Keratinocyte (primary cell): ENCODE measurements at regions not wholly inside any gene's neighbourhood (a gene's known extent, or its start where the extent isn't known, plus 50 kb on each side); places are given as distances from the start of the nearest gene placed in this dataset.

Experiments used
- DNase-seq: peaks from one replicate; pipeline ENCODE4 v3.0.0-alpha.2; 2011; ENCODE audit warnings: low read depth, missing footprints, low spot score
- FAIRE-seq: peaks from 2 replicates; lab custom pipeline; 2011; peaks lifted over from hg19 to GRCh38; lab: Jason Lieb, UNC
- H2AFZ ChIP-seq: 2 replicates; pipeline ENCODE4 v1.6.0; 2012; ENCODE audit warnings: low read length, control low read depth, inconsistent platforms; ENCODE audit not compliant: control insufficient read depth
- H3K27ac ChIP-seq: 2 replicates; pipeline ENCODE4 v1.5.1; 2011; ENCODE audit warnings: low read length; ENCODE audit not compliant: control insufficient read depth, insufficient read depth
- H3K27me3 ChIP-seq: 3 replicates; pipeline ENCODE4 v1.6.0; 2011; ENCODE audit warnings: low read length; ENCODE audit not compliant: control insufficient read depth, insufficient read depth; ENCODE audit errors: extremely low read depth
- H3K36me3 ChIP-seq, 2 experiments: 2 replicates in 1 of 2; 3 replicates in 1 of 2; pipeline ENCODE4 v1.5.1; 2011; ENCODE audit warnings: low read length in 2 of 2, mild to moderate bottlenecking in 1 of 2; ENCODE audit not compliant: control insufficient read depth in 2 of 2, insufficient read depth in 2 of 2; ENCODE audit errors: extremely low read depth in 1 of 2
- H3K4me1 ChIP-seq: 3 replicates; pipeline ENCODE4 v1.5.1; 2011; ENCODE audit warnings: low read length; ENCODE audit not compliant: control insufficient read depth, insufficient read depth; ENCODE audit errors: extremely low read depth
- H3K4me2 ChIP-seq: 3 replicates; pipeline ENCODE4 v1.6.0; 2011; ENCODE audit warnings: low read depth, low read length; ENCODE audit not compliant: control insufficient read depth, insufficient read depth; ENCODE audit errors: extremely low read depth
- H3K4me3 ChIP-seq, 3 experiments: fragments of 200-600 bp in 1 of 3; sonication (generic) in 1 of 3; 2 replicates in 2 of 3; 3 replicates in 1 of 3; pipeline ENCODE4 v1.5.1; 2011 to 2016; ENCODE audit warnings: low read length in 3 of 3, mild to moderate bottlenecking in 3 of 3, control low read depth in 2 of 3, inconsistent platforms in 1 of 3, low read depth in 1 of 3, mixed read lengths in 1 of 3, mixed run types in 1 of 3, moderate library complexity in 1 of 3; ENCODE audit not compliant: control insufficient read depth in 2 of 3, insufficient read depth in 2 of 3; ENCODE audit errors: extremely low read depth in 1 of 3
- H3K79me2 ChIP-seq: 2 replicates; pipeline ENCODE4 v1.6.0; 2012; ENCODE audit warnings: low read length; ENCODE audit not compliant: control insufficient read depth, insufficient read depth
- H3K9ac ChIP-seq: 3 replicates; pipeline ENCODE4 v1.6.0; 2011; ENCODE audit warnings: low read length; ENCODE audit not compliant: control insufficient read depth, insufficient read depth; ENCODE audit errors: extremely low read depth
- H3K9me1 ChIP-seq: 3 replicates; pipeline ENCODE4 v1.6.0; 2011; ENCODE audit warnings: low read length; ENCODE audit not compliant: control insufficient read depth, insufficient read depth; ENCODE audit errors: extremely low read depth
- H3K9me3 ChIP-seq: 2 replicates; pipeline ENCODE4 v1.5.1; 2012; ENCODE audit warnings: low read depth, low read length; ENCODE audit not compliant: control insufficient read depth
- H4K20me1 ChIP-seq: 3 replicates; pipeline ENCODE4 v1.6.0; 2011; ENCODE audit warnings: low read length; ENCODE audit not compliant: control insufficient read depth, insufficient read depth; ENCODE audit errors: extremely low read depth
- CTCF ChIP-seq, 3 experiments: IDR thresholded peaks in 1 of 3; conservative IDR thresholded peaks in 1 of 3; optimal IDR thresholded peaks in 1 of 3; 2 replicates in 2 of 3; 3 replicates in 1 of 3; pipeline versions ENCODE3 to v1.5.1; 2011; ENCODE audit warnings: low read length in 3 of 3, mild to moderate bottlenecking in 3 of 3, moderate library complexity in 2 of 3, control low read depth in 1 of 3, inconsistent platforms in 1 of 3; ENCODE audit not compliant: insufficient read depth in 2 of 3; ENCODE audit errors: extremely low read depth in 1 of 3
- EZH2 ChIP-seq: IDR thresholded peaks from one replicate; pipeline ENCODE4 v1.6.1; 2012; ENCODE audit warnings: inconsistent platforms, mild to moderate bottlenecking, low read length, moderate library complexity
- dilution Hi-C: fragments of 300-500 bp; cut with MboI; formaldehyde crosslinking; loops from one replicate; pipeline ENCODE4 v1.7.0; 2020; ENCODE audit warnings: low sequenced_read_pairs; ENCODE audit not compliant: extremely low pct_ligation_motif_present

- no peak for FAIRE-seq
- Histone ChIP-seq H3K27ac (no peak overlapping the region), H3K79me2 (no peaks in the 10 kb centered on the region), H3K4me2 (no peak overlapping the region), H3K36me3 (no peaks in the 10 kb centered on the region), H3K9me3 (no peaks in the 10 kb centered on the region), H3K4me3 (no peak overlapping the region), H3K4me1 (no peaks in the 10 kb centered on the region), H3K9me1 (no peaks in the 10 kb centered on the region), H3K27me3 (no peaks in the 10 kb centered on the region), H2AFZ (no peak overlapping the region), H4K20me1 (no peaks in the 10 kb centered on the region), H3K9ac (no peak overlapping the region)
- dilution Hi-C loops = no loop called here
- TF ChIP-seq CTCF (optimal IDR thresholded peaks at IDR 0.05 in 1 of 3, IDR thresholded peaks at IDR 0.05 in 1 of 3, conservative IDR thresholded peaks at IDR 0.05 in 1 of 3; ENCODE audit: extremely low read depth in 1 of 3, insufficient read depth in 2 of 3, low read length in 3 of 3) (no peak), EZH2 (no peak)
- no peak for DNase-seq
Observed at GRCh38 chr5:4243479-4244264, 648.0 kb downstream of the IRX1 start.

GRCh38 chr5:4244306-4244705 is 648.7 kb downstream of the IRX1 start:
- dilution Hi-C loops = no loop called here
- H3K27me3 ChIP-seq = no peaks in the 10 kb centered on the region
- no peak overlapping the region for H3K9ac ChIP-seq
- H2AFZ ChIP-seq = no peak overlapping the region
- no peaks in the 10 kb centered on the region for H3K9me3 ChIP-seq
- H3K9me1 ChIP-seq = no peaks in the 10 kb centered on the region
- H3K27ac ChIP-seq = no peak overlapping the region
- no peak for DNase-seq
- FAIRE-seq = no peak
- H3K4me1 ChIP-seq = no peaks in the 10 kb centered on the region
- no peak overlapping the region for H3K4me3 ChIP-seq
- no peaks in the 10 kb centered on the region for H3K36me3 ChIP-seq
- TF ChIP-seq EZH2 (no peak), CTCF (optimal IDR thresholded peaks at IDR 0.05 in 1 of 3, IDR thresholded peaks at IDR 0.05 in 1 of 3, conservative IDR thresholded peaks at IDR 0.05 in 1 of 3; ENCODE audit: extremely low read depth in 1 of 3, insufficient read depth in 2 of 3, low read length in 3 of 3) (no peak)
- no peak overlapping the region for H3K4me2 ChIP-seq
- H4K20me1 ChIP-seq = no peaks in the 10 kb centered on the region
- H3K79me2 ChIP-seq = no peaks in the 10 kb centered on the region
